Kidney (tissue), 13 donors: ENCODE measurements at regions not wholly inside any gene's neighbourhood (a gene's known extent, or its start where the extent isn't known, plus 50 kb on each side); places are given as distances from the start of the nearest gene placed in this dataset.

Experiments
- DNase-seq, 5 donors: peaks; one replicate each; pipeline ENCODE4 v3.0.0-alpha.2; 2013 to 2020
- FAIRE-seq: peaks from 2 replicates; lab custom pipeline; 2012; peaks lifted over from hg19 to GRCh38; lab: Jason Lieb, UNC
- H3K27ac ChIP-seq, 2 donors: one replicate each; pipeline ENCODE4 v1.7.0; 2013; ENCODE audit warnings: low read depth in 2 of 2, low read length in 2 of 2, inconsistent platforms in 1 of 2
- H3K27me3 ChIP-seq: one replicate; pipeline ENCODE4 v1.7.1; 2013; ENCODE audit warnings: low read length, inconsistent platforms; ENCODE audit not compliant: control insufficient read depth, insufficient read depth
- H3K36me3 ChIP-seq, 3 donors: one replicate each; pipeline versions ENCODE4 v1.7.0 to v1.7.1; 2013; ENCODE audit warnings: low read length in 3 of 3, control low read depth in 1 of 3, inconsistent platforms in 1 of 3; ENCODE audit not compliant: insufficient read depth in 3 of 3, control insufficient read depth in 2 of 3
- H3K4me1 ChIP-seq, 3 donors: one replicate each; pipeline versions ENCODE4 v1.7.0 to v1.7.1; 2013; ENCODE audit warnings: low read length in 3 of 3, inconsistent platforms in 1 of 3, low read depth in 1 of 3; ENCODE audit not compliant: control insufficient read depth in 2 of 3, insufficient read depth in 2 of 3
- H3K4me3 ChIP-seq, 3 donors: one replicate each; pipeline versions ENCODE4 v1.7.0 to v1.8.1; 2013; ENCODE audit warnings: low read length in 3 of 3, control low read depth in 1 of 3, inconsistent platforms in 1 of 3
- H3K9ac ChIP-seq, 3 donors: one replicate each; pipeline versions ENCODE4 v1.7.0 to v1.7.1; 2013; ENCODE audit warnings: low read length in 3 of 3, control low read depth in 1 of 3, inconsistent platforms in 1 of 3
- H3K9me3 ChIP-seq, 3 donors: one replicate each; pipeline versions ENCODE4 v1.7.0 to v1.7.1; 2013; ENCODE audit warnings: low read length in 3 of 3, control low read depth in 1 of 3, inconsistent platforms in 1 of 3; ENCODE audit not compliant: control insufficient read depth in 2 of 3, insufficient read depth in 1 of 3
- intact Hi-C: fragments of 100-400 bp; cut with DNase I; formaldehyde crosslinking; loops from one replicate; pipeline ENCODE4 v1.11.1; 2022
- TF ChIP-seq, protein P1 (sequence below): IDR thresholded peaks from 3 replicates; pipeline ENCODE4 v1.5.1; 2012; ENCODE audit warnings: mild to moderate bottlenecking, moderate library complexity, borderline replicate concordance; ENCODE audit not compliant: insufficient read depth; ENCODE audit errors: extremely low read depth
- donor health status: control.
- donor health status: control.
- donor health status: control.
- donor health status: control.
- donor health status: control.
- donor health status: DM: yes; HTN: yes; CAD: no.
- donor health status: Normal renal cell carcinoma (clear cell type).

DNA sequence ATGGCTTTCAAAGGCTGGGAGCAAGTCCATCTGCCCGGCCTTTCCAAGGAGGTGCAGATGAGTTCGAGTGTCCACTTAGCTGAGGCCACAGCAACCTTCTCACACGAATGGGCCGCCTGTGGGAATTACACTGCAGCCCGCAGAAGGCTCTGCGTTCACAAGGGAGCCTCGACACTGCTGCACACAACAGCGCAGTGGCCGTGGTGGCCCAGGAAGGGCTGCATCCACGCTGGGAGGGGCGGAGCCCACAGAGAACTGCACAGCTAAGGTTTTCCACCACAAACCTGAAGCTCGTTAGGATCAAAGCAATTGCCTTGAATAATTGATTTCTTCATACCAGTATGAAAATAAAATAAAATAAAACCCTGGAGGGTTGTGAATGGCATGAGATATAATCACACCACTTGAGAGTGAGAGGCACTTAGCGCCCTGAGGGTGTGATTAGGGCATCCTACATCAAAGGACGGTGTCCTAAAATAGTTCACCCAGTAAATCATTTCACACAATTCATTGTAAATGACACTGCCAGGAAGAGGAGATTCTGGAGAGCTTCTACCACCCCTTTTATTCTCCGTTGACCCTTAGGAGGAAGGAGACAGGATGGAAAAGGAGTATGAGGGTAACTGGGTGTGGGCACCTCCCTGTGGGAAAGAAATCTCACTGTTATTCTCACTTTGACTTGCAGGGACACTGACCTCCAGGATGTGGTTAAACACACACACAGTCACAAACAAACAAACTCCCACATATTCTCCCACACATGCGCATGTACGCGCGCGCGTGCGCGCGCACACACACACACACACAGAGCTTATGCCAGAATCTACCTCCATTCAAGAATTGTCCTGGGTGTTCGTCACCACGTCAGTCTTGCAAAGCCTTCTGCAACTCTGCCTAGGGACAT, 256.6 kb upstream of the ID2 start:
- Histone ChIP-seq H3K27me3 (no peaks in the 10 kb centered on the region), H3K27ac (no peak overlapping the region), H3K4me3 (no peak overlapping the region), H3K36me3 (no peaks in the 10 kb centered on the region), H3K9ac (no peak overlapping the region), H3K9me3 (no peaks in the 10 kb centered on the region), H3K4me1 (no peaks in the 10 kb centered on the region)
- intact Hi-C loops = no loop called here
- DNase-seq (peak in 1 of 5 donors; percentile 16), FAIRE-seq (no peak)
- TF ChIP-seq, protein P1, sequence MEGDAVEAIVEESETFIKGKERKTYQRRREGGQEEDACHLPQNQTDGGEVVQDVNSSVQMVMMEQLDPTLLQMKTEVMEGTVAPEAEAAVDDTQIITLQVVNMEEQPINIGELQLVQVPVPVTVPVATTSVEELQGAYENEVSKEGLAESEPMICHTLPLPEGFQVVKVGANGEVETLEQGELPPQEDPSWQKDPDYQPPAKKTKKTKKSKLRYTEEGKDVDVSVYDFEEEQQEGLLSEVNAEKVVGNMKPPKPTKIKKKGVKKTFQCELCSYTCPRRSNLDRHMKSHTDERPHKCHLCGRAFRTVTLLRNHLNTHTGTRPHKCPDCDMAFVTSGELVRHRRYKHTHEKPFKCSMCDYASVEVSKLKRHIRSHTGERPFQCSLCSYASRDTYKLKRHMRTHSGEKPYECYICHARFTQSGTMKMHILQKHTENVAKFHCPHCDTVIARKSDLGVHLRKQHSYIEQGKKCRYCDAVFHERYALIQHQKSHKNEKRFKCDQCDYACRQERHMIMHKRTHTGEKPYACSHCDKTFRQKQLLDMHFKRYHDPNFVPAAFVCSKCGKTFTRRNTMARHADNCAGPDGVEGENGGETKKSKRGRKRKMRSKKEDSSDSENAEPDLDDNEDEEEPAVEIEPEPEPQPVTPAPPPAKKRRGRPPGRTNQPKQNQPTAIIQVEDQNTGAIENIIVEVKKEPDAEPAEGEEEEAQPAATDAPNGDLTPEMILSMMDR = no peak

DNA sequence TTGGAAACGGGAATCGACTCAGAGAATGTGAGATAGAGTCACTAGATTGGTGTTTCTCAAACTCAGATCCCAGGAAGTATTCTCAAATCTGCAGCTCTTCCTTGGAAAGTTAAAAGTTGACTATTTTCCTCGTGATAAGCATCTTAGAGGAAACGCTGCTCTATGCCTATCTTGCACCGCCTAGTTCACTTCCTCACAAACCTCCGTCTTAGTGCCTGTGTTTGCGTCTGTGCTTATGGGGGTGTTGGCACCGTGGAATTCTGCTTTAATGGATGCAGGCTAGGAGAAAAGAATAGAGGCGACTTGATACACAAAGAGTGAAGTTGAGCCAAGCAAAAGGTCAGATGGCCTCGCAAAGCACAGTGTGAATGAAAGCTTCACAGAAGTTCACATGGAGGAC, 255.3 kb upstream of the ID2 start:
- no peak overlapping the region for H3K9ac ChIP-seq
- no peaks in the 10 kb centered on the region for H3K4me1 ChIP-seq
- no peaks in the 10 kb centered on the region for H3K27me3 ChIP-seq
- H3K4me3 ChIP-seq = no peak overlapping the region
- no peak for FAIRE-seq
- no peak overlapping the region for H3K27ac ChIP-seq
- H3K9me3 ChIP-seq = no peaks in the 10 kb centered on the region
- DNase-seq = peak in 1 of 5 donors; percentile 11
- no peaks in the 10 kb centered on the region for H3K36me3 ChIP-seq
- TF ChIP-seq, protein P1 = no peak
- intact Hi-C loops = no loop called here

DNA sequence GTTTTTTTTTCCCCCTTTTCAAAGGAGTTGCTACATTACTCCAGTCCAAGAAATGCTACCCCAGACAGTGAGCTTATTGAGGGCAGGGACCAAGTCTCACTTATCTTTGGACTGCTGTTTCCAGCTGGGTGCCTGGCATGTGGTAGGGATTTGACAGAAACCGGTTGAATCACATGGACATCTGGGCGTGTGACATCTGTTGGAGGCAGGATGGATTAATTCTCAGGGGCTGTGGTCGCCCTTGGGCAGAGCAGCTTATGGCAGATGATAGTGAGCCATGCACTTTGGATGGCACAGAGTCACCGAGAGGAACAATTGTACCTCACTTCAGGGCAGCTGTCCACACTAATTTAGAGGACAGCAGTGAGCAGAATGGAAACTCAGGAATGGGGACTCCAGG, 254.6 kb upstream of the ID2 start:
- no peaks in the 10 kb centered on the region for H3K4me1 ChIP-seq
- no peak for FAIRE-seq

More for the DNA sequence above, 254.6 kb upstream of the ID2 start:
- intact Hi-C loops = no loop called here
- peak in 1 of 5 donors; percentile 15 for DNase-seq
- no peaks in the 10 kb centered on the region for H3K9me3 ChIP-seq
- H3K27me3 ChIP-seq = no peaks in the 10 kb centered on the region
- H3K36me3 ChIP-seq = no peaks in the 10 kb centered on the region
- no peak overlapping the region for H3K9ac ChIP-seq
- TF ChIP-seq, protein P1 = no peak
- H3K27ac ChIP-seq = no peak overlapping the region
- no peak overlapping the region for H3K4me3 ChIP-seq
